Neural cell (in vitro differentiated cells): ENCODE measurements at regions not wholly inside any gene's neighbourhood (a gene's known extent, or its start where the extent isn't known, plus 50 kb on each side); places are given as distances from the start of the nearest gene placed in this dataset.

Experiments used
- H2AFZ ChIP-seq: fragments of 200-600, 300-800 bp; sonication (generic), shearing (Covaris generic); 2 replicates; pipeline ENCODE4 v1.6.0; 2014; ENCODE audit warnings: low read depth, mild to moderate bottlenecking, antibody characterized with exemption, low read length, moderate library complexity
- H3F3A ChIP-seq: fragments of 200-600 bp; shearing (Covaris generic); 2 replicates; pipeline ENCODE4 v1.6.1; 2016; ENCODE audit warnings: mild to moderate bottlenecking, moderate library complexity, mixed read lengths, antibody characterized with exemption, low read length; ENCODE audit not compliant: insufficient read depth, poor library complexity, severe bottlenecking
- H3K27ac ChIP-seq: fragments of 200-600, 300-800 bp; sonication (generic), shearing (Covaris generic); 2 replicates; pipeline ENCODE4 v1.5.1; 2014; ENCODE audit warnings: mild to moderate bottlenecking, low read length, moderate library complexity
- H3K27me3 ChIP-seq: fragments of 300-800, 200-600 bp; sonication (generic), shearing (Covaris generic); 2 replicates; pipeline ENCODE4 v1.6.0; 2014; ENCODE audit warnings: mild to moderate bottlenecking, low read depth, low read length, moderate library complexity; ENCODE audit not compliant: insufficient read depth
- H3K36me3 ChIP-seq: fragments of 300-800, 200-600 bp; sonication (generic), shearing (Covaris generic); 2 replicates; pipeline ENCODE4 v1.5.1; 2014; ENCODE audit warnings: mild to moderate bottlenecking, antibody characterized with exemption, low read length, moderate library complexity; ENCODE audit not compliant: insufficient read depth
- H3K4me2 ChIP-seq: fragments of 300-800, 200-600 bp; sonication (generic), shearing (Covaris generic); 2 replicates; pipeline ENCODE4 v1.6.0; 2014; ENCODE audit warnings: mild to moderate bottlenecking, low read length
- H3K4me3 ChIP-seq: fragments of 300-800, 200-600 bp; sonication (generic), shearing (Covaris generic); 2 replicates; pipeline ENCODE4 v1.5.1; 2014; ENCODE audit warnings: mild to moderate bottlenecking, low read length, moderate library complexity
- H3K79me2 ChIP-seq: fragments of 200-600 bp; shearing (Covaris generic); replicated peaks from 2 replicates; pipeline ENCODE4 v1.6.0; 2014; ENCODE audit warnings: mild to moderate bottlenecking, low read length, moderate library complexity; ENCODE audit not compliant: insufficient read depth
- H3K9ac ChIP-seq: fragments of 300-800, 200-600 bp; sonication (generic), shearing (Covaris generic); 2 replicates; pipeline ENCODE4 v1.6.1; 2016; ENCODE audit warnings: mild to moderate bottlenecking, low read length, mixed read lengths
- H3K9me2 ChIP-seq: fragments of 200-600 bp; shearing (Covaris generic); 2 replicates; pipeline ENCODE4 v1.6.1; 2016; ENCODE audit warnings: mild to moderate bottlenecking, low read length, mixed read lengths; ENCODE audit not compliant: insufficient read depth
- H3K9me3 ChIP-seq: fragments of 200-600, 300-800 bp; sonication (generic), shearing (Covaris generic); 2 replicates; pipeline ENCODE4 v1.6.1; 2016; ENCODE audit warnings: mild to moderate bottlenecking, mixed run types, low read length, moderate library complexity, mixed read lengths
- H4K20me1 ChIP-seq: fragments of 200-600 bp; shearing (Covaris generic); 2 replicates; pipeline ENCODE4 v1.6.1; 2016; ENCODE audit warnings: mild to moderate bottlenecking, mixed run types; ENCODE audit not compliant: insufficient read depth
- CTCF ChIP-seq: fragments of 450-650 bp; IDR thresholded peaks from 2 replicates; pipeline ENCODE4 v1.5.1; 2014; ENCODE audit warnings: antibody characterized with exemption, mild to moderate bottlenecking, moderate library complexity; ENCODE audit not compliant: poor library complexity, severe bottlenecking
- EP300 ChIP-seq: fragments of 450-650 bp; conservative IDR thresholded peaks from 2 replicates; pipeline ENCODE4 v1.6.1; 2014; ENCODE audit warnings: antibody characterized with exemption, mild to moderate bottlenecking, moderate library complexity; ENCODE audit not compliant: poor library complexity, severe bottlenecking
- EZH2 ChIP-seq: fragments of 200-600, 300-800 bp; shearing (Covaris generic), sonication (generic); IDR thresholded peaks from 2 replicates; pipeline ENCODE4 v1.6.1; 2014; ENCODE audit warnings: antibody characterized with exemption, low read length, borderline replicate concordance, mild to moderate bottlenecking; ENCODE audit not compliant: insufficient read depth, poor library complexity, severe bottlenecking
- MXI1 ChIP-seq: fragments of 450-650 bp; conservative IDR thresholded peaks from 2 replicates; pipeline ENCODE4 v1.6.1; 2014; ENCODE audit warnings: antibody characterized with exemption, mild to moderate bottlenecking; ENCODE audit not compliant: poor library complexity, severe bottlenecking
- POLR2AphosphoS5 ChIP-seq: IDR thresholded peaks from 2 replicates; pipeline ENCODE4 v1.6.1; 2012
- RAD21 ChIP-seq: fragments of 450-650 bp; conservative IDR thresholded peaks from 2 replicates; pipeline ENCODE4 v1.6.1; 2014; ENCODE audit warnings: antibody characterized with exemption, mild to moderate bottlenecking, moderate library complexity
- REST ChIP-seq: IDR thresholded peaks from 2 replicates; pipeline ENCODE4 v1.6.1; 2012; ENCODE audit warnings: borderline replicate concordance
- SMC3 ChIP-seq: fragments of 450-650 bp; conservative IDR thresholded peaks from 2 replicates; pipeline ENCODE4 v1.6.1; 2014; ENCODE audit warnings: antibody characterized with exemption, mild to moderate bottlenecking, moderate library complexity; ENCODE audit not compliant: poor library complexity
- TAF1 ChIP-seq: IDR thresholded peaks from 2 replicates; pipeline ENCODE4 v1.6.1; 2012; ENCODE audit warnings: low read depth

- TF ChIP-seq EZH2 (no peak), TAF1 (no peak)
- no peaks in the 10 kb centered on the region for H3K9me2 ChIP-seq
- H3K27ac ChIP-seq: no peak overlapping the region
- no peaks in the 10 kb centered on the region for H3K79me2 ChIP-seq
- H3K4me2 ChIP-seq: no peak overlapping the region
- no peaks in the 10 kb centered on the region for H3K36me3 ChIP-seq
- H3K9me3 ChIP-seq: no peaks in the 10 kb centered on the region
- no peaks in the 10 kb centered on the region for H3K27me3 ChIP-seq
- no peak overlapping the region for H3K4me3 ChIP-seq
- H3F3A ChIP-seq: no peaks in the 10 kb centered on the region
- H4K20me1 ChIP-seq: no peaks in the 10 kb centered on the region
- H3K9ac ChIP-seq: no peak overlapping the region
- no peak overlapping the region for H2AFZ ChIP-seq
These were observed 195.0 kb downstream of the IGLL1 start for GRCh38 chr22:23384923-23385677.

GRCh38 chr22:23384431-23384830 is 195.7 kb downstream of the IGLL1 start:
- no peak overlapping the region for H2AFZ ChIP-seq
- H3K4me3 ChIP-seq: no peak overlapping the region
- no peaks in the 10 kb centered on the region for H3K9me2 ChIP-seq
- no peaks in the 10 kb centered on the region for H3K79me2 ChIP-seq
- no peaks in the 10 kb centered on the region for H3F3A ChIP-seq
- H4K20me1 ChIP-seq: no peaks in the 10 kb centered on the region
- no peak overlapping the region for H3K4me2 ChIP-seq
- H3K27ac ChIP-seq: no peak overlapping the region
- no peaks in the 10 kb centered on the region for H3K27me3 ChIP-seq
- H3K36me3 ChIP-seq: no peaks in the 10 kb centered on the region
- no peak overlapping the region for H3K9ac ChIP-seq
- H3K9me3 ChIP-seq: no peaks in the 10 kb centered on the region
- TF ChIP-seq RAD21: no peak

GRCh38 chr22:23383491-23384361 is 196.4 kb downstream of the IGLL1 start:
- Histone ChIP-seq H4K20me1 (no peaks in the 10 kb centered on the region), H3K36me3 (no peaks in the 10 kb centered on the region), H3F3A (no peaks in the 10 kb centered on the region), H3K9me3 (no peaks in the 10 kb centered on the region), H3K79me2 (no peaks in the 10 kb centered on the region), H3K4me2 (no peak overlapping the region), H3K9me2 (no peaks in the 10 kb centered on the region), H3K4me3 (no peak overlapping the region), H2AFZ (no peak overlapping the region), H3K9ac (no peak overlapping the region), H3K27ac (no peak overlapping the region), H3K27me3 (no peaks in the 10 kb centered on the region)
- TF ChIP-seq REST (no peak), RAD21 (no peak), TAF1 (no peak), MXI1 (no peak), CTCF (no peak), POLR2AphosphoS5 (no peak), EP300 (no peak), EZH2 (no peak), SMC3 (no peak)
